ENCODE measurements at regions not wholly inside any gene's neighbourhood (a gene's known extent, or its start where the extent isn't known, plus 50 kb on each side); places are given as distances from the start of the nearest gene placed in this dataset.

DNA sequence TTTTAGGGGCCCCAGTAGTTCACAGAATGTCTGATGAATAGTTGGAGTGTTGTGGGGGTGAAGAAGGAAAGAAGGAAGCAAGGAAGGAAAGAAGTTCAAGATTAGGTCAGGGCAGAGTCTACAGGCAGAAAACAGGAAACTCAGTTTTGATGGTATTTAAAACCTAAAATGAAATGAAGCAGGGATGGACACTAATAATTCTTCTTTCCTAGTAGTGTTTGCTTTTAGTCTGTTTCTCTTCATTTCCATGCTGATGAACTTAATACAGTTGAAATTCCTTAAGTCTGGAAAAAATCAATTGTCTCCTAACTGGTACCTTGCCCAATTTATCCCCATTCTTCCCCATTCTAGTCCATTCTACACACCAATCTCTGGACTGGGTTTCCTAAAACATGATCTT, 59.0 kb upstream of the GSAP start:
- TF ChIP-seq, protein P1, sequence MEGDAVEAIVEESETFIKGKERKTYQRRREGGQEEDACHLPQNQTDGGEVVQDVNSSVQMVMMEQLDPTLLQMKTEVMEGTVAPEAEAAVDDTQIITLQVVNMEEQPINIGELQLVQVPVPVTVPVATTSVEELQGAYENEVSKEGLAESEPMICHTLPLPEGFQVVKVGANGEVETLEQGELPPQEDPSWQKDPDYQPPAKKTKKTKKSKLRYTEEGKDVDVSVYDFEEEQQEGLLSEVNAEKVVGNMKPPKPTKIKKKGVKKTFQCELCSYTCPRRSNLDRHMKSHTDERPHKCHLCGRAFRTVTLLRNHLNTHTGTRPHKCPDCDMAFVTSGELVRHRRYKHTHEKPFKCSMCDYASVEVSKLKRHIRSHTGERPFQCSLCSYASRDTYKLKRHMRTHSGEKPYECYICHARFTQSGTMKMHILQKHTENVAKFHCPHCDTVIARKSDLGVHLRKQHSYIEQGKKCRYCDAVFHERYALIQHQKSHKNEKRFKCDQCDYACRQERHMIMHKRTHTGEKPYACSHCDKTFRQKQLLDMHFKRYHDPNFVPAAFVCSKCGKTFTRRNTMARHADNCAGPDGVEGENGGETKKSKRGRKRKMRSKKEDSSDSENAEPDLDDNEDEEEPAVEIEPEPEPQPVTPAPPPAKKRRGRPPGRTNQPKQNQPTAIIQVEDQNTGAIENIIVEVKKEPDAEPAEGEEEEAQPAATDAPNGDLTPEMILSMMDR (IDR thresholded peaks at IDR 0.05): no peak
- TF ChIP-seq EP300 (IDR thresholded peaks at IDR 0.05; ENCODE audit: low read depth): no peak

All from transverse colon (tissue), 3 donors.